ENCODE measurements at regions not wholly inside any gene's neighbourhood (a gene's known extent, or its start where the extent isn't known, plus 50 kb on each side); places are given as distances from the start of the nearest gene placed in this dataset.

DNA sequence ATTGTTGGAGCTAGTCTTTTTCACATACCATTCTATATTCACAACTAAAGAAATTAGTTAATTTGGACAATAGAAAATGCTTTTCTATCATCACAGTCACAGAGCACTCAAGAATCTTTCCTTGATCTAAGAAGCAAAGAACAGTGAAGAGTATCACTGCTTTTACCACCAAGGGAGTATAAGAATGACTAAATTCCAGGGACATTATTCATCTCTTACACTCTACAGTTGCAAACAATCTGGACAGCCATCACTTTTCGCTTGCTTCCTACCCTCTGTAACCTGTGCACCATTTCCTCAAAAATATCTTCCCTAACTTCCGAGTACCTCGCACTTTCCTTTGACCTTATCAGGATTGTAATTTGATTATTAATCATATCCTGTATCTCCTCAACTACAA lies 359.5 kb upstream of the TMCO5A start:
- Histone ChIP-seq H3K4me3 (no peak overlapping the region), H3K4me2 (no peak overlapping the region), H3K4me1 (no peaks in the 10 kb centered on the region), H3K27ac (no peak overlapping the region), H3K9me3 (no peaks in the 10 kb centered on the region)
- DNase-seq (ENCODE audit: low read depth in 1 of 2, low spot score in 1 of 2) (no peak), ATAC-seq (no peak), FAIRE-seq (no peak)
- TF ChIP-seq CHD4 (IDR thresholded peaks at IDR 0.05; ENCODE audit: borderline replicate concordance) (no peak), RCOR1 (IDR thresholded peaks at IDR 0.05; ENCODE audit: low read depth, low read length) (no peak), EHF (CRISPR knock-in tag; IDR thresholded peaks at IDR 0.05) (no peak)
- TF ChIP-seq, protein P1, sequence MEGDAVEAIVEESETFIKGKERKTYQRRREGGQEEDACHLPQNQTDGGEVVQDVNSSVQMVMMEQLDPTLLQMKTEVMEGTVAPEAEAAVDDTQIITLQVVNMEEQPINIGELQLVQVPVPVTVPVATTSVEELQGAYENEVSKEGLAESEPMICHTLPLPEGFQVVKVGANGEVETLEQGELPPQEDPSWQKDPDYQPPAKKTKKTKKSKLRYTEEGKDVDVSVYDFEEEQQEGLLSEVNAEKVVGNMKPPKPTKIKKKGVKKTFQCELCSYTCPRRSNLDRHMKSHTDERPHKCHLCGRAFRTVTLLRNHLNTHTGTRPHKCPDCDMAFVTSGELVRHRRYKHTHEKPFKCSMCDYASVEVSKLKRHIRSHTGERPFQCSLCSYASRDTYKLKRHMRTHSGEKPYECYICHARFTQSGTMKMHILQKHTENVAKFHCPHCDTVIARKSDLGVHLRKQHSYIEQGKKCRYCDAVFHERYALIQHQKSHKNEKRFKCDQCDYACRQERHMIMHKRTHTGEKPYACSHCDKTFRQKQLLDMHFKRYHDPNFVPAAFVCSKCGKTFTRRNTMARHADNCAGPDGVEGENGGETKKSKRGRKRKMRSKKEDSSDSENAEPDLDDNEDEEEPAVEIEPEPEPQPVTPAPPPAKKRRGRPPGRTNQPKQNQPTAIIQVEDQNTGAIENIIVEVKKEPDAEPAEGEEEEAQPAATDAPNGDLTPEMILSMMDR (IDR thresholded peaks at IDR 0.05), result no peak
- CTCF ChIA-PET, result no interaction called here
- POLR2A ChIA-PET, result no interaction called here
- 25% methylated on average over 3 of the region's 3 CpGs for WGBS (ENCODE audit: missing lambda C conversion rate)

DNA sequence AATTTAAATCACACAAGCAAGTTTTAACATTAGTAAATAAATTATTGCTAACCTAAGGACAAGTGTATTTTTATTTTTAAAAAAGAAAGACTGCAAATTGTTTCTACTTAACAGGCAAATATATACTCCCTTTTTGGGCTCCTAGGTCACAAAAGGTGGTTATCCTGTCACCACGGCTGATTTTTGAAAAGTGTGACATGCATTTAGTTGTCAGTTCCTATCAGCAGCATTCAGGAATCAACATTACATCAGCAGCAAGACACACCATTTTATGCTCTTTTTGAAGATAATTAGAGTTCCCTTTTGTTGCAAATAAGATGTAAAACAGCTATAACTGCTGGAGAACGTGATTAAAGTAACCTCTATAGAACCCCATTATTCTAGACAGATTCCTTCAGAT lies 357.5 kb upstream of the TMCO5A start:
- Histone ChIP-seq H3K4me3 (no peak overlapping the region), H3K4me2 (no peak overlapping the region), H3K27ac (no peak overlapping the region), H3K9me3 (no peaks in the 10 kb centered on the region), H3K4me1 (no peaks in the 10 kb centered on the region)
- POLR2A ChIA-PET, result no interaction called here
- FAIRE-seq (no peak), ATAC-seq (no peak), DNase-seq (ENCODE audit: low read depth in 1 of 2, low spot score in 1 of 2) (no peak)
- TF ChIP-seq HOXB5 (CRISPR knock-in tag; IDR thresholded peaks at IDR 0.05), result no peak
- TF ChIP-seq, protein P2, sequence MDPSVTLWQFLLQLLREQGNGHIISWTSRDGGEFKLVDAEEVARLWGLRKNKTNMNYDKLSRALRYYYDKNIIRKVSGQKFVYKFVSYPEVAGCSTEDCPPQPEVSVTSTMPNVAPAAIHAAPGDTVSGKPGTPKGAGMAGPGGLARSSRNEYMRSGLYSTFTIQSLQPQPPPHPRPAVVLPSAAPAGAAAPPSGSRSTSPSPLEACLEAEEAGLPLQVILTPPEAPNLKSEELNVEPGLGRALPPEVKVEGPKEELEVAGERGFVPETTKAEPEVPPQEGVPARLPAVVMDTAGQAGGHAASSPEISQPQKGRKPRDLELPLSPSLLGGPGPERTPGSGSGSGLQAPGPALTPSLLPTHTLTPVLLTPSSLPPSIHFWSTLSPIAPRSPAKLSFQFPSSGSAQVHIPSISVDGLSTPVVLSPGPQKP (IDR thresholded peaks at IDR 0.05; ENCODE audit: low read depth, low read length), result no peak
- TF ChIP-seq, protein P3, sequence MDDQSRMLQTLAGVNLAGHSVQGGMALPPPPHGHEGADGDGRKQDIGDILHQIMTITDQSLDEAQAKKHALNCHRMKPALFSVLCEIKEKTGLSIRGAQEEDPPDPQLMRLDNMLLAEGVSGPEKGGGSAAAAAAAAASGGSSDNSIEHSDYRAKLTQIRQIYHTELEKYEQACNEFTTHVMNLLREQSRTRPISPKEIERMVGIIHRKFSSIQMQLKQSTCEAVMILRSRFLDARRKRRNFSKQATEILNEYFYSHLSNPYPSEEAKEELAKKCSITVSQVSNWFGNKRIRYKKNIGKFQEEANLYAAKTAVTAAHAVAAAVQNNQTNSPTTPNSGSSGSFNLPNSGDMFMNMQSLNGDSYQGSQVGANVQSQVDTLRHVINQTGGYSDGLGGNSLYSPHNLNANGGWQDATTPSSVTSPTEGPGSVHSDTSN (IDR thresholded peaks at IDR 0.05), result no peak
- TF ChIP-seq MYC (IDR thresholded peaks at IDR 0.05; ENCODE audit: borderline replicate concordance, low read length), result no peak
- TF ChIP-seq, protein P4, sequence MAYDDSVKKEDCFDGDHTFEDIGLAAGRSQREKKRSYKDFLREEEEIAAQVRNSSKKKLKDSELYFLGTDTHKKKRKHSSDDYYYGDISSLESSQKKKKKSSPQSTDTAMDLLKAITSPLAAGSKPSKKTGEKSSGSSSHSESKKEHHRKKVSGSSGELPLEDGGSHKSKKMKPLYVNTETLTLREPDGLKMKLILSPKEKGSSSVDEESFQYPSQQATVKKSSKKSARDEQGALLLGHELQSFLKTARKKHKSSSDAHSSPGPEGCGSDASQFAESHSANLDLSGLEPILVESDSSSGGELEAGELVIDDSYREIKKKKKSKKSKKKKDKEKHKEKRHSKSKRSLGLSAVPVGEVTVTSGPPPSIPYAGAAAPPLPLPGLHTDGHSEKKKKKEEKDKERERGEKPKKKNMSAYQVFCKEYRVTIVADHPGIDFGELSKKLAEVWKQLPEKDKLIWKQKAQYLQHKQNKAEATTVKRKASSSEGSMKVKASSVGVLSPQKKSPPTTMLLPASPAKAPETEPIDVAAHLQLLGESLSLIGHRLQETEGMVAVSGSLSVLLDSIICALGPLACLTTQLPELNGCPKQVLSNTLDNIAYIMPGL (CRISPR knock-in tag; IDR thresholded peaks at IDR 0.05; ENCODE audit: borderline replicate concordance), result no peak
- TF ChIP-seq, protein P5, sequence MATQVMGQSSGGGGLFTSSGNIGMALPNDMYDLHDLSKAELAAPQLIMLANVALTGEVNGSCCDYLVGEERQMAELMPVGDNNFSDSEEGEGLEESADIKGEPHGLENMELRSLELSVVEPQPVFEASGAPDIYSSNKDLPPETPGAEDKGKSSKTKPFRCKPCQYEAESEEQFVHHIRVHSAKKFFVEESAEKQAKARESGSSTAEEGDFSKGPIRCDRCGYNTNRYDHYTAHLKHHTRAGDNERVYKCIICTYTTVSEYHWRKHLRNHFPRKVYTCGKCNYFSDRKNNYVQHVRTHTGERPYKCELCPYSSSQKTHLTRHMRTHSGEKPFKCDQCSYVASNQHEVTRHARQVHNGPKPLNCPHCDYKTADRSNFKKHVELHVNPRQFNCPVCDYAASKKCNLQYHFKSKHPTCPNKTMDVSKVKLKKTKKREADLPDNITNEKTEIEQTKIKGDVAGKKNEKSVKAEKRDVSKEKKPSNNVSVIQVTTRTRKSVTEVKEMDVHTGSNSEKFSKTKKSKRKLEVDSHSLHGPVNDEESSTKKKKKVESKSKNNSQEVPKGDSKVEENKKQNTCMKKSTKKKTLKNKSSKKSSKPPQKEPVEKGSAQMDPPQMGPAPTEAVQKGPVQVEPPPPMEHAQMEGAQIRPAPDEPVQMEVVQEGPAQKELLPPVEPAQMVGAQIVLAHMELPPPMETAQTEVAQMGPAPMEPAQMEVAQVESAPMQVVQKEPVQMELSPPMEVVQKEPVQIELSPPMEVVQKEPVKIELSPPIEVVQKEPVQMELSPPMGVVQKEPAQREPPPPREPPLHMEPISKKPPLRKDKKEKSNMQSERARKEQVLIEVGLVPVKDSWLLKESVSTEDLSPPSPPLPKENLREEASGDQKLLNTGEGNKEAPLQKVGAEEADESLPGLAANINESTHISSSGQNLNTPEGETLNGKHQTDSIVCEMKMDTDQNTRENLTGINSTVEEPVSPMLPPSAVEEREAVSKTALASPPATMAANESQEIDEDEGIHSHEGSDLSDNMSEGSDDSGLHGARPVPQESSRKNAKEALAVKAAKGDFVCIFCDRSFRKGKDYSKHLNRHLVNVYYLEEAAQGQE (IDR thresholded peaks at IDR 0.05), result no peak
- no peak for TF ChIP-seq NFE2L2 (conservative IDR thresholded peaks at IDR 0.05; ENCODE audit: low read length)
- TF ChIP-seq HEYL (CRISPR knock-in tag; IDR thresholded peaks at IDR 0.05), result no peak
- TF ChIP-seq PHF8 (IDR thresholded peaks at IDR 0.05; ENCODE audit: borderline replicate concordance, low read depth), result no peak
- no peak for TF ChIP-seq RARB (CRISPR knock-in tag; IDR thresholded peaks at IDR 0.05)
- no peak for TF ChIP-seq HOXA7 (CRISPR knock-in tag; IDR thresholded peaks at IDR 0.05)
- no peak for TF ChIP-seq TP53 (CRISPR knock-in tag; IDR thresholded peaks at IDR 0.05)
- TF ChIP-seq FOXS1 (CRISPR knock-in tag; IDR thresholded peaks at IDR 0.05), result no peak
- CTCF ChIA-PET, result no interaction called here
- WGBS (ENCODE audit: missing lambda C conversion rate), result 2% methylated on average over 2 of the region's 2 CpGs

Data from A549 (cell line).